K562 (cell line): ENCODE measurements at regions not wholly inside any gene's neighbourhood (a gene's known extent, or its start where the extent isn't known, plus 50 kb on each side); places are given as distances from the start of the nearest gene placed in this dataset.

Experiments
- ATAC-seq: fragments of 200-7000 bp; cut with Tn5 transposase; 3 replicates; pipeline ENCODE4 v1.9.1; 2020; ENCODE audit warnings: moderate library complexity
- BruUV-seq: library from RNA; stranded (reverse); fragments of 400-500 nt; replicated peaks from 2 replicates; lab custom pipeline; 2021; lab: Mats Ljungman, UMichigan
- CTCF ChIA-PET: fragments of 300-600 bp; formaldehyde crosslinking; extraction: SDS; loops from one replicate; lab custom pipeline; 2021; ENCODE audit warnings: low intra/inter-chr PET ratio; lab: Yijun Ruan, JAX
- POLR2A ChIA-PET: fragments of 300-600, 350-650 bp; sonication (Branson Sonifier 250); formaldehyde crosslinking; extraction: SDS; loops from one replicate; lab custom pipeline; 2021; ENCODE audit warnings: antibody characterized with exemption, inconsistent platforms; lab: Yijun Ruan, JAX
- DNase-seq, 4 experiments: peaks; one replicate each; pipeline versions ENCODE4 v3.0.0 to v3.0.0-alpha.2; 2011 to 2018; ENCODE audit warnings: low spot score in 3 of 4, mixed read lengths in 3 of 4; ENCODE audit errors: extremely low read depth in 1 of 4
- FAIRE-seq: peaks from 2 replicates; lab custom pipeline; 2011; peaks lifted over from hg19 to GRCh38; lab: Jason Lieb, UNC
- H2AFZ ChIP-seq: 2 replicates; pipeline ENCODE4 v1.6.0; 2011; ENCODE audit warnings: low read depth, low read length, control low read depth, inconsistent platforms
- H3K27ac ChIP-seq: fragments of 200-600 bp; 3 replicates; pipeline ENCODE4 v1.8.0; 2011; ENCODE audit warnings: low read depth, mild to moderate bottlenecking, control low read depth, inconsistent platforms, low read length, moderate library complexity, mixed read lengths; ENCODE audit errors: extremely low read depth
- H3K27me3 ChIP-seq, 2 experiments: fragments of 300-600 bp in 1 of 2; 2 replicates in 1 of 2; 3 replicates in 1 of 2; pipeline versions ENCODE4 v1.6.0 to v1.8.0; 2011; ENCODE audit warnings: inconsistent platforms in 2 of 2, low read length in 2 of 2, mild to moderate bottlenecking in 1 of 2, mixed read lengths in 1 of 2, moderate library complexity in 1 of 2; ENCODE audit not compliant: control insufficient read depth in 2 of 2, insufficient read depth in 2 of 2
- H3K36me3 ChIP-seq: fragments of 300-600 bp; 3 replicates; pipeline ENCODE4 v1.8.0; 2011; ENCODE audit warnings: mild to moderate bottlenecking, low read length, inconsistent platforms; ENCODE audit not compliant: control insufficient read depth, insufficient read depth
- H3K4me1 ChIP-seq, 2 experiments: fragments of 200-600 bp in 1 of 2; replicated peaks in 1 of 2; 2 replicates in 1 of 2; 3 replicates in 1 of 2; pipeline versions ENCODE4 v1.5.1 to v1.8.0; 2011; ENCODE audit warnings: inconsistent platforms in 2 of 2, low read length in 2 of 2, mild to moderate bottlenecking in 1 of 2, mixed read lengths in 1 of 2, moderate library complexity in 1 of 2; ENCODE audit not compliant: control insufficient read depth in 2 of 2, insufficient read depth in 2 of 2
- H3K4me2 ChIP-seq: 2 replicates; pipeline ENCODE4 v1.6.1; 2011; ENCODE audit warnings: low read length, control low read depth, inconsistent platforms, mixed read lengths; ENCODE audit not compliant: insufficient read depth
- H3K4me3 ChIP-seq: fragments of 200-600 bp; sonication (generic), shearing (Covaris generic); 2 replicates; pipeline ENCODE4 v1.5.1; 2016; ENCODE audit warnings: control low read depth, inconsistent platforms
- H3K79me2 ChIP-seq: fragments of 200-600 bp; 3 replicates; pipeline ENCODE4 v1.8.0; 2011; ENCODE audit warnings: low read length, inconsistent platforms; ENCODE audit not compliant: control insufficient read depth, insufficient read depth
- H3K9ac ChIP-seq, 2 experiments: 2 replicates each; pipeline versions ENCODE4 v1.6.0 to v1.6.1; 2011; ENCODE audit warnings: low read depth in 2 of 2, low read length in 2 of 2, control low read depth in 1 of 2, inconsistent platforms in 1 of 2, mild to moderate bottlenecking in 1 of 2, mixed read lengths in 1 of 2; ENCODE audit not compliant: insufficient read depth in 1 of 2
- H3K9me1 ChIP-seq: one replicate; pipeline ENCODE4 v1.6.0; 2011; ENCODE audit warnings: inconsistent platforms, mild to moderate bottlenecking, low read length, moderate library complexity; ENCODE audit not compliant: control insufficient read depth, insufficient read depth
- H3K9me3 ChIP-seq: replicated peaks from 2 replicates; pipeline ENCODE4 v1.5.1; 2011; ENCODE audit warnings: low read depth, low read length, inconsistent platforms; ENCODE audit not compliant: control insufficient read depth, insufficient read depth
- H4K20me1 ChIP-seq: replicated peaks from 2 replicates; pipeline ENCODE4 v1.6.1; 2011; ENCODE audit warnings: low read length, inconsistent platforms, mixed read lengths; ENCODE audit not compliant: control insufficient read depth, insufficient read depth
- ARID4B ChIP-seq: sonication (generic); formaldehyde crosslinking; IDR thresholded peaks from 2 replicates; pipeline ENCODE4 v1.8.0; 2022; ENCODE audit warnings: mild to moderate bottlenecking, missing genetic modification reagents
- CXXC5 ChIP-seq: fragments of 250-450 bp; sonication (Bioruptor Pico); IDR thresholded peaks from 2 replicates; pipeline ENCODE4 v1.8.0; 2022; ENCODE audit warnings: inconsistent platforms, mild to moderate bottlenecking, moderate library complexity
- EHMT2 ChIP-seq: fragments of 450-650 bp; IDR thresholded peaks from 2 replicates; pipeline ENCODE4 v1.6.1; 2018; ENCODE audit warnings: antibody characterized with exemption
- KDM1A ChIP-seq, 2 experiments: fragments of 450-650 bp; IDR thresholded peaks; 2 replicates each; pipeline ENCODE4 v1.6.1; 2016; ENCODE audit warnings: mild to moderate bottlenecking in 2 of 2
- KLF16 ChIP-seq: IDR thresholded peaks from 2 replicates; pipeline ENCODE4 v1.6.1; 2016; ENCODE audit warnings: antibody characterized with exemption
- MTA2 ChIP-seq: fragments of 450-650 bp; IDR thresholded peaks from 2 replicates; pipeline ENCODE4 v1.6.1; 2016; ENCODE audit warnings: low read depth
- NR2C1 ChIP-seq, 2 experiments: fragments of 450-650 bp; IDR thresholded peaks; 2 replicates each; pipeline ENCODE4 v1.6.1; 2017; ENCODE audit warnings: mild to moderate bottlenecking in 2 of 2, antibody characterized with exemption in 1 of 2, inconsistent platforms in 1 of 2, missing compliant biosample characterization in 1 of 2, missing genetic modification characterization in 1 of 2
- SRSF3 ChIP-seq: fragments of 200-400 bp; formaldehyde crosslinking; IDR thresholded peaks from 2 replicates; pipeline ENCODE4 v1.6.1; 2016; ENCODE audit warnings: mild to moderate bottlenecking, low read length, moderate library complexity; ENCODE audit not compliant: insufficient read depth
- VEZF1 ChIP-seq: fragments of 200-800 bp; sonication (Bioruptor generic); IDR thresholded peaks from 2 replicates; pipeline ENCODE4 v1.6.1; 2017; ENCODE audit warnings: missing genetic modification characterization, missing compliant biosample characterization
- ZNF3 ChIP-seq: fragments of 250-450 bp; sonication (Bioruptor Pico); IDR thresholded peaks from 2 replicates; pipeline ENCODE4 v1.5.0; 2021; ENCODE audit warnings: mild to moderate bottlenecking, moderate library complexity
- ZNF311 ChIP-seq: fragments of 250-450 bp; sonication (Bioruptor Pico); IDR thresholded peaks from 2 replicates; pipeline ENCODE4 v1.4.0; 2020; ENCODE audit warnings: mild to moderate bottlenecking, moderate library complexity
- ZNF316 ChIP-seq: fragments of 450-650 bp; IDR thresholded peaks from 2 replicates; pipeline ENCODE4 v1.6.1; 2016
- ZNF445 ChIP-seq: fragments of 250-450 bp; sonication (Bioruptor Pico); IDR thresholded peaks from 2 replicates; pipeline ENCODE4 v1.4.0; 2020; ENCODE audit warnings: low read depth, mild to moderate bottlenecking, moderate library complexity
- ZNF77 ChIP-seq: fragments of 250-450 bp; sonication (Bioruptor Pico); IDR thresholded peaks from 2 replicates; pipeline ENCODE4 v1.5.0; 2020
- in situ Hi-C: fragments of 300-500 bp; cut with MboI; formaldehyde crosslinking; loops from 4 replicates; pipeline ENCODE4 v1.15.0; 2018; ENCODE audit warnings: inconsistent platforms, mixed read lengths
- intact Hi-C: fragments of 100-400 bp; cut with micrococcal nuclease; formaldehyde crosslinking; loops from 2 replicates; pipeline ENCODE4 v1.14.2; 2022

DNA sequence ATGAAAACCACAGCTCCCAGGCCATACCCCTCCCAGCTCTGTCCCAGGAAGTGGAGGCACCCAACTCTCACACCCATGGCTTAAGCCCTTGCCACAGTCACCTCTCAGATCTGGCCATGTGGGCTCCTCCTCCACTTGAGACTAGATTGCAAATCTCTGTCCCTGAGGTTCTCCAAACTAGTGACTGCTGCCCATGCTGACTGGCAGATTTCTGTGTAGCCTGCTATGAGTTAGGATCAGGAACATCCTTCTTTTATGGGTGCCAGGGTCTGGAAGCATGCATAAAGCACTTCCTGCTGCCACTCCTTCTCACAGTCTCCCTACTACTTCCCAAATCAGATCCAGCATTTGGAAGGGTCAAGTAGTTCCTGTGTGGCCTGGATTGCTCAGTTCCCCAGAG, 59.6 kb upstream of the GOLIM4 start:
- H2AFZ ChIP-seq: no peak overlapping the region
- H3K4me3 ChIP-seq: no peak overlapping the region
- no peaks in the 10 kb centered on the region for H3K79me2 ChIP-seq
- no TSS peak for BruUV-seq
- in situ Hi-C loops: loop anchor here (25.0 kb wide), 1 partner anchor 218 kb away; no protein-coding TSS in a partner anchor
- peaks cover 12 to 35% of the 10 kb centered on the region in 2 experiments for H3K4me1 ChIP-seq
- no peaks in the 10 kb centered on the region for H3K9me1 ChIP-seq
- H3K27ac ChIP-seq: no peak overlapping the region
- no peak overlapping the region for H3K9ac ChIP-seq
- no peaks in the 10 kb centered on the region for H3K27me3 ChIP-seq
- peak; percentile 7; the same call in 1 of the 3 replicates for ATAC-seq
- DNase-seq: no peak
- no peak overlapping the region for H3K4me2 ChIP-seq
- no peaks in the 10 kb centered on the region for H4K20me1 ChIP-seq
- POLR2A ChIA-PET: no interaction called here
- H3K9me3 ChIP-seq: peaks cover 4% of the 10 kb centered on the region; the same call in 1 of the 2 replicates
- H3K36me3 ChIP-seq: no peaks in the 10 kb centered on the region
- CTCF ChIA-PET: no interaction called here
- intact Hi-C loops: loop anchor here (5.0 kb wide), 1 partner anchor 423 kb away; the partner anchor contains the start of gene PDCD10
- no peak for FAIRE-seq
- TF ChIP-seq NR2C1 (IDR thresholded peaks at IDR 0.05) (no peak), NR2C1 (tag; IDR thresholded peaks at IDR 0.05) (no peak), ZNF77 (CRISPR knock-in tag) (no peak), MTA2 (no peak), SRSF3 (no peak), ARID4B (CRISPR knock-in tag) (no peak), ZNF311 (CRISPR knock-in tag) (no peak), KLF16 (no peak), EHMT2 (no peak), ZNF316 (0 out of 2 replicates have a peak, but pooled peaks have one; percentile 11), ZNF445 (CRISPR knock-in tag) (no peak), CXXC5 (CRISPR knock-in tag) (peak; percentile 30; the same call in 1 of the 2 replicates), ZNF3 (no peak), KDM1A (IDR thresholded peaks at IDR 0.05) (peak; percentile 10 to 36; a peak in 1 of 4 replicates), VEZF1 (no peak)
